Putamen (tissue), 1 donor: ENCODE measurements at regions not wholly inside any gene's neighbourhood (a gene's known extent, or its start where the extent isn't known, plus 50 kb on each side); places are given as distances from the start of the nearest gene placed in this dataset.

Experiments
- DNase-seq: peaks from one replicate; pipeline ENCODE4 v3.0.0-alpha.2; 2016; ENCODE audit warnings: low spot score

- no peak for DNase-seq
Observed at GRCh38 chr21:39054066-39054465, 129.2 kb downstream of the PSMG1 start.

GRCh38 chr21:39053126-39053525, 130.1 kb downstream of the PSMG1 start:
- DNase-seq, result no peak

GRCh38 chr21:39052718-39053117, 130.5 kb downstream of the PSMG1 start:
- DNase-seq, result no peak

- DNase-seq, result no peak
Observed at GRCh38 chr21:39051588-39051949, 131.7 kb downstream of the PSMG1 start.

GRCh38 chr21:39050841-39051587, 132.2 kb downstream of the PSMG1 start:
- no peak for DNase-seq

GRCh38 chr21:39048574-39048973, 134.7 kb downstream of the PSMG1 start:
- DNase-seq, result no peak

- no peak for DNase-seq
Observed at GRCh38 chr21:39048064-39048463, 135.2 kb downstream of the PSMG1 start.

GRCh38 chr21:39047046-39047445, 136.2 kb downstream of the PSMG1 start:
- DNase-seq, result no peak

GRCh38 chr21:39046236-39046916, 136.9 kb downstream of the PSMG1 start:
- DNase-seq, result no peak

GRCh38 chr21:39041816-39042215, 141.4 kb downstream of the PSMG1 start:
- no peak for DNase-seq

- no peak for DNase-seq
Observed at GRCh38 chr21:39040494-39041110, 142.6 kb downstream of the PSMG1 start.

GRCh38 chr21:39037807-39038405, 145.3 kb downstream of the PSMG1 start:
- no peak for DNase-seq

GRCh38 chr21:39036581-39036980, 146.7 kb downstream of the PSMG1 start:
- no peak for DNase-seq

GRCh38 chr21:39034590-39035536, 148.4 kb downstream of the PSMG1 start:
- DNase-seq, result no peak

- no peak for DNase-seq
Observed at GRCh38 chr21:39033878-39034589, 149.2 kb downstream of the PSMG1 start.

GRCh38 chr21:39029900-39030884, 153.1 kb downstream of the PSMG1 start:
- DNase-seq, result no peak

GRCh38 chr21:39029086-39029755, 154.0 kb downstream of the PSMG1 start:
- DNase-seq, result no peak

- DNase-seq, result no peak
Observed at GRCh38 chr21:39025198-39025597, 158.1 kb downstream of the PSMG1 start.

GRCh38 chr21:39024538-39024937, 158.7 kb downstream of the PSMG1 start:
- no peak for DNase-seq
